B cell (primary cell): ENCODE measurements at regions not wholly inside any gene's neighbourhood (a gene's known extent, or its start where the extent isn't known, plus 50 kb on each side); places are given as distances from the start of the nearest gene placed in this dataset.

Source experiments
- ATAC-seq: fragments of 200-7000 bp; cut with Tn5 transposase; one replicate; pipeline ENCODE4 v1.10.0; 2021; ENCODE audit warnings: low read depth, mild to moderate bottlenecking, moderate number of reproducible peaks, moderate library complexity
- CTCF ChIA-PET: fragments of 350-600 bp; sonication (Branson Sonifier 250); formaldehyde crosslinking; loops from one replicate; lab custom pipeline; 2021; ENCODE audit warnings: antibody characterized with exemption, inconsistent platforms; lab: Charles Lee
- POLR2A ChIA-PET: fragments of 350-600 bp; sonication (Branson Sonifier 250); formaldehyde crosslinking; loops from one replicate; lab custom pipeline; 2021; ENCODE audit warnings: antibody characterized with exemption; lab: Charles Lee
- DNase-seq: peaks from one replicate; pipeline ENCODE4 v3.0.0; 2013
- H2AFZ ChIP-seq: 2 replicates; pipeline ENCODE4 v1.6.1; 2012; ENCODE audit warnings: mild to moderate bottlenecking, low read depth, low read length; ENCODE audit not compliant: insufficient read depth, poor library complexity, severe bottlenecking
- H3K27ac ChIP-seq, 2 donors: 1 replicate in 1 of 2; 2 replicates in 1 of 2; pipeline ENCODE4 v1.5.1; 2012 to 2013; ENCODE audit warnings: low read length in 2 of 2, mild to moderate bottlenecking in 2 of 2, moderate library complexity in 1 of 2
- H3K27me3 ChIP-seq, 4 experiments: fragments of 200-600 bp in 1 of 4; sonication (generic) in 1 of 4; replicated peaks in 1 of 4; 1 replicate in 2 of 4; 2 replicates in 2 of 4; pipeline versions ENCODE4 v1.6.1 to v1.7.0; 2013 to 2016; ENCODE audit warnings: low read length in 3 of 4, mild to moderate bottlenecking in 2 of 4, mixed read lengths in 1 of 4, moderate library complexity in 1 of 4; ENCODE audit not compliant: insufficient read depth in 4 of 4, control insufficient read depth in 3 of 4; ENCODE audit errors: control extremely low read depth in 1 of 4
- H3K36me3 ChIP-seq, 2 experiments: replicated peaks in 1 of 2; 1 replicate in 1 of 2; 2 replicates in 1 of 2; pipeline versions ENCODE4 v1.6.1 to v1.7.1; 2013; ENCODE audit warnings: low read length in 1 of 2; ENCODE audit not compliant: insufficient read depth in 2 of 2, control insufficient read depth in 1 of 2; ENCODE audit errors: control extremely low read depth in 1 of 2, extremely low read depth in 1 of 2
- H3K4me1 ChIP-seq, 2 donors: fragments of 200-600 bp in 1 of 2; sonication (generic) in 1 of 2; 1 replicate in 1 of 2; 2 replicates in 1 of 2; pipeline versions ENCODE4 v1.5.1 to v1.6.1; 2013 to 2017; ENCODE audit warnings: low read length in 2 of 2; ENCODE audit not compliant: control insufficient read depth in 2 of 2, insufficient read depth in 2 of 2
- H3K4me2 ChIP-seq: replicated peaks from 2 replicates; pipeline ENCODE3; 2012; ENCODE audit warnings: mild to moderate bottlenecking, low read depth, low read length; ENCODE audit not compliant: poor library complexity, severe bottlenecking
- H3K4me3 ChIP-seq, 5 experiments: fragments of 200-600 bp in 1 of 5; sonication (generic) in 1 of 5; 1 replicate in 3 of 5; 2 replicates in 2 of 5; pipeline versions ENCODE4 v1.5.1 to v1.7.0; 2011 to 2016; ENCODE audit warnings: low read length in 4 of 5, mild to moderate bottlenecking in 4 of 5, low read depth in 2 of 5, control low read depth in 1 of 5, moderate library complexity in 1 of 5; ENCODE audit not compliant: insufficient read depth in 1 of 5; ENCODE audit errors: control extremely low read depth in 1 of 5, extremely low read depth in 1 of 5
- H3K79me2 ChIP-seq: fragments of 200-600 bp; sonication (generic); one replicate; pipeline ENCODE4 v1.6.0; 2016; ENCODE audit warnings: low read length; ENCODE audit not compliant: control insufficient read depth, insufficient read depth
- H3K9ac ChIP-seq: fragments of 200-600 bp; sonication (generic); 2 replicates; pipeline ENCODE4 v1.6.1; 2017; ENCODE audit warnings: mild to moderate bottlenecking, low read length, moderate library complexity
- H3K9me3 ChIP-seq, 3 donors: one replicate each; pipeline versions ENCODE4 v1.6.1 to v1.7.1; 2013; ENCODE audit warnings: low read length in 2 of 3; ENCODE audit not compliant: control insufficient read depth in 2 of 3, insufficient read depth in 1 of 3; ENCODE audit errors: control extremely low read depth in 1 of 3
- H4K20me1 ChIP-seq: 2 replicates; pipeline ENCODE4 v1.6.0; 2012; ENCODE audit warnings: mild to moderate bottlenecking, low read length; ENCODE audit not compliant: insufficient read depth, control insufficient read depth, poor library complexity, severe bottlenecking
- H3K27ac Mint-ChIP-seq: one replicate; pipeline ENCODE4 v1.8.0; 2021; ENCODE audit warnings: mixed read lengths
- H3K27me3 Mint-ChIP-seq: one replicate; pipeline ENCODE4 v1.8.0; 2021; ENCODE audit warnings: mixed read lengths
- H3K4me1 Mint-ChIP-seq: one replicate; pipeline ENCODE4 v1.8.0; 2021; ENCODE audit warnings: mixed read lengths
- H3K4me3 Mint-ChIP-seq: one replicate; pipeline ENCODE4 v1.8.0; 2021; ENCODE audit warnings: mixed read lengths
- H3K9me3 Mint-ChIP-seq: one replicate; pipeline ENCODE4 v1.8.0; 2022; ENCODE audit warnings: mixed read lengths; ENCODE audit not compliant: insufficient read depth
- CTCF ChIP-seq: fragments of 200-600 bp; IDR thresholded peaks from one replicate; pipeline ENCODE4 v1.8.0; 2022; ENCODE audit warnings: antibody characterized with exemption, mild to moderate bottlenecking
- EZH2 ChIP-seq: IDR thresholded peaks from 2 replicates; pipeline ENCODE4 v1.6.1; 2012; ENCODE audit warnings: borderline replicate concordance, low read depth, mild to moderate bottlenecking, moderate library complexity, low read length; ENCODE audit not compliant: insufficient read depth, poor library complexity, severe bottlenecking
- WGBS: methylation state at CpG from one replicate; pipeline ENCODE4 v1.1.5; 2013; ENCODE audit warnings: missing lambda C conversion rate; ENCODE audit not compliant: insufficient coverage; 5-methylcytosine and 5-hydroxymethylcytosine counted together
- intact Hi-C: fragments of 100-400 bp; cut with micrococcal nuclease; formaldehyde crosslinking; loops from one replicate; pipeline ENCODE4 v1.10.0; 2022

GRCh38 chr3:13715961-13716360, 163.9 kb downstream of the WNT7A start:
- Histone ChIP-seq H3K9me3 (peaks cover 0 to 23% (median 0%) of the 10 kb centered on the region in 3 donors), H4K20me1 (no peaks in the 10 kb centered on the region), H3K36me3 (no peaks in the 10 kb centered on the region), H2AFZ (no peak overlapping the region), H3K27me3 (no peaks in the 10 kb centered on the region), H3K27ac (no peak overlapping the region), H3K4me2 (no peak overlapping the region), H3K9ac (no peak overlapping the region), H3K4me3 (no peak overlapping the region), H3K4me1 (no peaks in the 10 kb centered on the region), H3K79me2 (no peaks in the 10 kb centered on the region)
- Mint-ChIP-seq H3K4me3 (no peak overlapping the region), H3K9me3 (peaks cover 5% of the 10 kb centered on the region), H3K4me1 (no peaks in the 10 kb centered on the region), H3K27ac (no peak overlapping the region), H3K27me3 (no peaks in the 10 kb centered on the region)
- 86% methylated on average over 3 of the region's 4 CpGs for WGBS
- ChIA-PET CTCF (no interaction called here), POLR2A (no interaction called here)
- DNase-seq (no peak), ATAC-seq (no peak)
- intact Hi-C loops: no loop called here
- no peak for TF ChIP-seq CTCF
- TF ChIP-seq EZH2: no peak

- ATAC-seq (no peak), DNase-seq (no peak)
- peaks cover 5% of the 10 kb centered on the region for H3K9me3 Mint-ChIP-seq
- intact Hi-C loops: no loop called here
- H3K79me2 ChIP-seq: no peaks in the 10 kb centered on the region
- H3K36me3 ChIP-seq: no peaks in the 10 kb centered on the region
- H3K4me2 ChIP-seq: no peak overlapping the region
- H3K4me1 Mint-ChIP-seq: no peaks in the 10 kb centered on the region
- WGBS: 78% methylated on average over 4 of the region's 4 CpGs
- no peak overlapping the region for H2AFZ ChIP-seq
- TF ChIP-seq EZH2: no peak
- no peak for TF ChIP-seq CTCF
- no peaks in the 10 kb centered on the region for H4K20me1 ChIP-seq
- no peak overlapping the region for H3K4me3 ChIP-seq
- no peaks in the 10 kb centered on the region for H3K4me1 ChIP-seq
- H3K27me3 Mint-ChIP-seq: peaks cover 5% of the 10 kb centered on the region
- no peaks in the 10 kb centered on the region for H3K27me3 ChIP-seq
- peaks cover 0 to 24% (median 0%) of the 10 kb centered on the region in 3 donors for H3K9me3 ChIP-seq
- no peak overlapping the region for H3K27ac Mint-ChIP-seq
- H3K4me3 Mint-ChIP-seq: no peak overlapping the region
- CTCF ChIA-PET: no interaction called here
- no peak overlapping the region for H3K27ac ChIP-seq
- no peak overlapping the region for H3K9ac ChIP-seq
- POLR2A ChIA-PET: no interaction called here
Measured at GRCh38 chr3:13715167-13715954, 164.5 kb downstream of the WNT7A start.
